Fibroblast of pulmonary artery (primary cell): ENCODE measurements at regions not wholly inside any gene's neighbourhood (a gene's known extent, or its start where the extent isn't known, plus 50 kb on each side); places are given as distances from the start of the nearest gene placed in this dataset.

Experiments used
- DNase-seq: peaks from one replicate; pipeline ENCODE4 v3.0.0-alpha.2; 2010; ENCODE audit warnings: low read depth
- H3K4me3 ChIP-seq: replicated peaks from 2 replicates; pipeline ENCODE4 v1.5.1; 2011; ENCODE audit warnings: low read depth, mild to moderate bottlenecking, control low read depth, low read length, moderate library complexity
- CTCF ChIP-seq: IDR thresholded peaks from 2 replicates; pipeline ENCODE4 v1.5.1; 2011; ENCODE audit warnings: mild to moderate bottlenecking, control low read depth, low read length, inconsistent platforms; ENCODE audit errors: missing control alignments

GRCh38 chr14:53683229-53683628 lies 273.4 kb downstream of the BMP4 start:
- no peak for DNase-seq
- TF ChIP-seq CTCF, result no peak
- no peak overlapping the region for H3K4me3 ChIP-seq

- H3K4me3 ChIP-seq, result no peak overlapping the region
- DNase-seq, result no peak
- TF ChIP-seq CTCF, result no peak
Measured at GRCh38 chr14:53672526-53672925, 284.1 kb downstream of the BMP4 start.

- TF ChIP-seq CTCF, result no peak
- H3K4me3 ChIP-seq, result no peak overlapping the region
- peak; percentile 54 for DNase-seq
Measured at GRCh38 chr14:53670701-53671100, 285.9 kb downstream of the BMP4 start.

GRCh38 chr14:53668897-53669296 lies 287.7 kb downstream of the BMP4 start:
- peak; percentile 5 for DNase-seq
- no peak overlapping the region for H3K4me3 ChIP-seq
- no peak for TF ChIP-seq CTCF

GRCh38 chr14:53663709-53664108 lies 292.9 kb downstream of the BMP4 start:
- peak; percentile 40 for DNase-seq

GRCh38 chr14:53655080-53655785 lies 301.4 kb downstream of the BMP4 start:
- no peak for DNase-seq
- H3K4me3 ChIP-seq, result no peak overlapping the region
- TF ChIP-seq CTCF, result no peak

More at GRCh38 chr14:53663709-53664108, 292.9 kb downstream of the BMP4 start:
- H3K4me3 ChIP-seq, result no peak overlapping the region
- peak; percentile 57 for TF ChIP-seq CTCF

GRCh38 chr14:53652068-53652467 lies 304.6 kb downstream of the BMP4 start:
- no peak for DNase-seq
- no peak for TF ChIP-seq CTCF
- no peak overlapping the region for H3K4me3 ChIP-seq
